Coronary artery (tissue), 2 donors: ENCODE measurements at regions not wholly inside any gene's neighbourhood (a gene's known extent, or its start where the extent isn't known, plus 50 kb on each side); places are given as distances from the start of the nearest gene placed in this dataset.
"Not testable (repeated sequence)": the region's sequence is repeated elsewhere in the genome, so short reads cannot be mapped to it uniquely, and the experiment has no call there.

Source experiments
- DNase-seq: peaks from one replicate; pipeline ENCODE4 v3.0.0-alpha.2; 2017; ENCODE audit warnings: low spot score
- H3K27ac ChIP-seq, 2 donors: fragments of 200-600 bp; sonication (generic); one replicate each; pipeline ENCODE4 v1.5.1; 2016 to 2019
- H3K4me3 ChIP-seq: fragments of 200-600 bp; sonication (generic); 2 replicates; pipeline ENCODE4 v1.5.1; 2016; ENCODE audit warnings: mild to moderate bottlenecking, moderate library complexity
- CTCF ChIP-seq: fragments of 200-600 bp; sonication (generic); IDR thresholded peaks from one replicate; pipeline ENCODE4 v1.5.1; 2019; ENCODE audit warnings: antibody characterized with exemption

GRCh38 chr5:6289239-6289638 is 89.1 kb downstream of the MED10 start:
- DNase-seq: no peak
- no peak for TF ChIP-seq CTCF
- H3K4me3 ChIP-seq: no peak overlapping the region
- no peak overlapping the region for H3K27ac ChIP-seq

GRCh38 chr5:6287176-6287575 is 91.2 kb downstream of the MED10 start:
- Histone ChIP-seq H3K27ac (no peak overlapping the region), H3K4me3 (no peak overlapping the region)
- no peak for TF ChIP-seq CTCF
- DNase-seq: no peak

GRCh38 chr5:6286404-6286803 is 91.9 kb downstream of the MED10 start:
- no peak overlapping the region for H3K27ac ChIP-seq
- TF ChIP-seq CTCF: no peak
- no peak for DNase-seq
- H3K4me3 ChIP-seq: no peak overlapping the region

- not testable (repeated sequence) for H3K27ac ChIP-seq, DNase-seq, H3K4me3 ChIP-seq
Observed at GRCh38 chr5:6284491-6284890, 93.9 kb downstream of the MED10 start.

GRCh38 chr5:6282352-6282751 is 96.0 kb downstream of the MED10 start:
- no peak for TF ChIP-seq CTCF
- Histone ChIP-seq H3K4me3 (no peak overlapping the region), H3K27ac (no peak overlapping the region)
- no peak for DNase-seq

GRCh38 chr5:6281818-6282217 is 96.5 kb downstream of the MED10 start:
- no peak overlapping the region for H3K27ac ChIP-seq
- DNase-seq: no peak
- TF ChIP-seq CTCF: no peak
- no peak overlapping the region for H3K4me3 ChIP-seq

- Histone ChIP-seq H3K4me3 (no peak overlapping the region), H3K27ac (no peak overlapping the region)
- TF ChIP-seq CTCF: no peak
- no peak for DNase-seq
Observed at GRCh38 chr5:6280425-6281100, 97.8 kb downstream of the MED10 start.

GRCh38 chr5:6279607-6280006 is 98.7 kb downstream of the MED10 start:
- no peak overlapping the region for H3K4me3 ChIP-seq
- H3K27ac ChIP-seq: no peak overlapping the region
- no peak for DNase-seq
- no peak for TF ChIP-seq CTCF
